ENCODE measurements at regions not wholly inside any gene's neighbourhood (a gene's known extent, or its start where the extent isn't known, plus 50 kb on each side); places are given as distances from the start of the nearest gene placed in this dataset.

GRCh38 chr21:25281134-25281533, 326.1 kb downstream of the MRPL39 start:
- Mint-ChIP-seq H3K27ac (no peak overlapping the region), H3K4me3 (no peak overlapping the region), H3K4me1 (no peaks in the 10 kb centered on the region), H3K27me3 (ENCODE audit: low read depth) (peaks cover 15% of the 10 kb centered on the region), H3K9me3 (no peaks in the 10 kb centered on the region), H3K36me3 (no peaks in the 10 kb centered on the region)
- TF ChIP-seq CTCF (IDR thresholded peaks at IDR 0.05; ENCODE audit: unreplicated experiment) = no peak
- DNase-seq (ENCODE audit: low spot score in 2 of 2, unreplicated experiment in 2 of 2) = no peak

- no peak for TF ChIP-seq CTCF (IDR thresholded peaks at IDR 0.05; ENCODE audit: unreplicated experiment)
- Mint-ChIP-seq H3K9me3 (no peaks in the 10 kb centered on the region), H3K27me3 (ENCODE audit: low read depth) (peaks cover 15% of the 10 kb centered on the region), H3K4me3 (no peak overlapping the region), H3K4me1 (no peaks in the 10 kb centered on the region), H3K36me3 (no peaks in the 10 kb centered on the region), H3K27ac (no peak overlapping the region)
- no peak for DNase-seq (ENCODE audit: low spot score in 2 of 2, unreplicated experiment in 2 of 2)
These were observed 327.2 kb downstream of the MRPL39 start for GRCh38 chr21:25280061-25280460.

- Mint-ChIP-seq H3K9me3 (peaks cover 16% of the 10 kb centered on the region), H3K27ac (no peak overlapping the region), H3K4me1 (no peaks in the 10 kb centered on the region), H3K4me3 (no peak overlapping the region), H3K27me3 (ENCODE audit: low read depth) (peaks cover 9% of the 10 kb centered on the region), H3K36me3 (no peaks in the 10 kb centered on the region)
- DNase-seq (ENCODE audit: low spot score in 2 of 2, unreplicated experiment in 2 of 2) = no peak
- no peak for TF ChIP-seq CTCF (IDR thresholded peaks at IDR 0.05; ENCODE audit: unreplicated experiment)
These were observed 333.3 kb downstream of the MRPL39 start for GRCh38 chr21:25273959-25274358.

GRCh38 chr21:25254491-25255174, 352.6 kb downstream of the MRPL39 start:
- Mint-ChIP-seq H3K4me3 (no peak overlapping the region), H3K9me3 (peaks cover 30% of the 10 kb centered on the region), H3K27me3 (ENCODE audit: low read depth) (peaks cover 3% of the 10 kb centered on the region)

GRCh38 chr21:25246546-25246945, 360.7 kb downstream of the MRPL39 start:
- H3K27ac Mint-ChIP-seq = no peak overlapping the region
- no peak for DNase-seq (ENCODE audit: low spot score in 2 of 2, unreplicated experiment in 2 of 2)
- no peak for TF ChIP-seq CTCF (IDR thresholded peaks at IDR 0.05; ENCODE audit: unreplicated experiment)
- H3K4me1 Mint-ChIP-seq = no peaks in the 10 kb centered on the region
- H3K27me3 Mint-ChIP-seq (ENCODE audit: low read depth) = peaks cover 3% of the 10 kb centered on the region
- peaks cover 23% of the 10 kb centered on the region for H3K9me3 Mint-ChIP-seq
- no peaks in the 10 kb centered on the region for H3K36me3 Mint-ChIP-seq
- no peak overlapping the region for H3K4me3 Mint-ChIP-seq

More at GRCh38 chr21:25254491-25255174, 352.6 kb downstream of the MRPL39 start:
- DNase-seq (ENCODE audit: low spot score in 2 of 2, unreplicated experiment in 2 of 2) = no peak
- H3K27ac Mint-ChIP-seq = no peak overlapping the region
- H3K4me1 Mint-ChIP-seq = no peaks in the 10 kb centered on the region
- no peaks in the 10 kb centered on the region for H3K36me3 Mint-ChIP-seq
- no peak for TF ChIP-seq CTCF (IDR thresholded peaks at IDR 0.05; ENCODE audit: unreplicated experiment)

All from mesothelial cell of epicardium (in vitro differentiated cells).